ENCODE measurements at regions not wholly inside any gene's neighbourhood (a gene's known extent, or its start where the extent isn't known, plus 50 kb on each side); places are given as distances from the start of the nearest gene placed in this dataset.

- TF ChIP-seq, protein P1, sequence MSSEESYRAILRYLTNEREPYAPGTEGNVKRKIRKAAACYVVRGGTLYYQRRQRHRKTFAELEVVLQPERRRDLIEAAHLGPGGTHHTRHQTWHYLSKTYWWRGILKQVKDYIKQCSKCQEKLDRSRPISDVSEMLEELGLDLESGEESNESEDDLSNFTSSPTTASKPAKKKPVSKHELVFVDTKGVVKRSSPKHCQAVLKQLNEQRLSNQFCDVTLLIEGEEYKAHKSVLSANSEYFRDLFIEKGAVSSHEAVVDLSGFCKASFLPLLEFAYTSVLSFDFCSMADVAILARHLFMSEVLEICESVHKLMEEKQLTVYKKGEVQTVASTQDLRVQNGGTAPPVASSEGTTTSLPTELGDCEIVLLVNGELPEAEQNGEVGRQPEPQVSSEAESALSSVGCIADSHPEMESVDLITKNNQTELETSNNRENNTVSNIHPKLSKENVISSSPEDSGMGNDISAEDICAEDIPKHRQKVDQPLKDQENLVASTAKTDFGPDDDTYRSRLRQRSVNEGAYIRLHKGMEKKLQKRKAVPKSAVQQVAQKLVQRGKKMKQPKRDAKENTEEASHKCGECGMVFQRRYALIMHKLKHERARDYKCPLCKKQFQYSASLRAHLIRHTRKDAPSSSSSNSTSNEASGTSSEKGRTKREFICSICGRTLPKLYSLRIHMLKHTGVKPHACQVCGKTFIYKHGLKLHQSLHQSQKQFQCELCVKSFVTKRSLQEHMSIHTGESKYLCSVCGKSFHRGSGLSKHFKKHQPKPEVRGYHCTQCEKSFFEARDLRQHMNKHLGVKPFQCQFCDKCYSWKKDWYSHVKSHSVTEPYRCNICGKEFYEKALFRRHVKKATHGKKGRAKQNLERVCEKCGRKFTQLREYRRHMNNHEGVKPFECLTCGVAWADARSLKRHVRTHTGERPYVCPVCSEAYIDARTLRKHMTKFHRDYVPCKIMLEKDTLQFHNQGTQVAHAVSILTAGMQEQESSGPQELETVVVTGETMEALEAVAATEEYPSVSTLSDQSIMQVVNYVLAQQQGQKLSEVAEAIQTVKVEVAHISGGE (tag by site-specific recombination; conservative IDR thresholded peaks at IDR 0.05; ENCODE audit: low read depth), result no peak; the same call in 1 of the 2 replicates
- TF ChIP-seq ZNF169 (tag by site-specific recombination; IDR thresholded peaks at IDR 0.05) (no peak), ZNF624 (tag by site-specific recombination; IDR thresholded peaks at IDR 0.05) (no peak), ZSCAN23 (tag by site-specific recombination; IDR thresholded peaks at IDR 0.05) (no peak), AEBP2 (tag by site-specific recombination; IDR thresholded peaks at IDR 0.05; ENCODE audit: borderline replicate concordance) (no peak), ZNF76 (tag by site-specific recombination; IDR thresholded peaks at IDR 0.05; ENCODE audit: borderline replicate concordance, low read depth) (no peak), ZNF501 (tag by site-specific recombination; IDR thresholded peaks at IDR 0.05) (peak; percentile 67; the same call in 1 of the 2 replicates), MYNN (tag by site-specific recombination; IDR thresholded peaks at IDR 0.05; ENCODE audit: borderline replicate concordance) (no peak), ZNF521 (tag by site-specific recombination; IDR thresholded peaks at IDR 0.05) (no peak), ZNF10 (tag by site-specific recombination; IDR thresholded peaks at IDR 0.05) (peak; percentile 94), ZBTB21 (tag by site-specific recombination; IDR thresholded peaks at IDR 0.05) (no peak), ZNF148 (tag by site-specific recombination; IDR thresholded peaks at IDR 0.05; ENCODE audit: borderline replicate concordance) (no peak), TCF7L2 (IDR thresholded peaks at IDR 0.05; ENCODE audit: borderline replicate concordance, low read depth, low read length) (peak; percentile 66; the same call in 1 of the 2 replicates), REPIN1 (tag by site-specific recombination; IDR thresholded peaks at IDR 0.05; ENCODE audit: low read depth) (no peak), ZEB2 (tag by site-specific recombination; IDR thresholded peaks at IDR 0.05) (peak; percentile 36; the same call in 1 of the 2 replicates), ZNF571 (tag by site-specific recombination; IDR thresholded peaks at IDR 0.05) (no peak), GLIS1 (tag by site-specific recombination; IDR thresholded peaks at IDR 0.05) (peak; percentile 64), ZNF426 (tag by site-specific recombination; IDR thresholded peaks at IDR 0.05) (no peak), ZNF707 (tag by site-specific recombination; IDR thresholded peaks at IDR 0.05) (no peak), ZNF391 (tag by site-specific recombination; IDR thresholded peaks at IDR 0.05; ENCODE audit: borderline replicate concordance, low read depth) (no peak; the same call in 1 of the 2 replicates), ZNF214 (tag by site-specific recombination; IDR thresholded peaks at IDR 0.05; ENCODE audit: borderline replicate concordance) (no peak)
- TF ChIP-seq, protein P2, sequence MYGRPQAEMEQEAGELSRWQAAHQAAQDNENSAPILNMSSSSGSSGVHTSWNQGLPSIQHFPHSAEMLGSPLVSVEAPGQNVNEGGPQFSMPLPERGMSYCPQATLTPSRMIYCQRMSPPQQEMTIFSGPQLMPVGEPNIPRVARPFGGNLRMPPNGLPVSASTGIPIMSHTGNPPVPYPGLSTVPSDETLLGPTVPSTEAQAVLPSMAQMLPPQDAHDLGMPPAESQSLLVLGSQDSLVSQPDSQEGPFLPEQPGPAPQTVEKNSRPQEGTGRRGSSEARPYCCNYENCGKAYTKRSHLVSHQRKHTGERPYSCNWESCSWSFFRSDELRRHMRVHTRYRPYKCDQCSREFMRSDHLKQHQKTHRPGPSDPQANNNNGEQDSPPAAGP (tag by site-specific recombination; IDR thresholded peaks at IDR 0.05), result no peak
Observed at GRCh38 chr1:198837278-198838021, 198.6 kb downstream of the PTPRC start (continued).

Data from HEK293 (cell line).